ENCODE measurements at regions not wholly inside any gene's neighbourhood (a gene's known extent, or its start where the extent isn't known, plus 50 kb on each side); places are given as distances from the start of the nearest gene placed in this dataset.

DNA sequence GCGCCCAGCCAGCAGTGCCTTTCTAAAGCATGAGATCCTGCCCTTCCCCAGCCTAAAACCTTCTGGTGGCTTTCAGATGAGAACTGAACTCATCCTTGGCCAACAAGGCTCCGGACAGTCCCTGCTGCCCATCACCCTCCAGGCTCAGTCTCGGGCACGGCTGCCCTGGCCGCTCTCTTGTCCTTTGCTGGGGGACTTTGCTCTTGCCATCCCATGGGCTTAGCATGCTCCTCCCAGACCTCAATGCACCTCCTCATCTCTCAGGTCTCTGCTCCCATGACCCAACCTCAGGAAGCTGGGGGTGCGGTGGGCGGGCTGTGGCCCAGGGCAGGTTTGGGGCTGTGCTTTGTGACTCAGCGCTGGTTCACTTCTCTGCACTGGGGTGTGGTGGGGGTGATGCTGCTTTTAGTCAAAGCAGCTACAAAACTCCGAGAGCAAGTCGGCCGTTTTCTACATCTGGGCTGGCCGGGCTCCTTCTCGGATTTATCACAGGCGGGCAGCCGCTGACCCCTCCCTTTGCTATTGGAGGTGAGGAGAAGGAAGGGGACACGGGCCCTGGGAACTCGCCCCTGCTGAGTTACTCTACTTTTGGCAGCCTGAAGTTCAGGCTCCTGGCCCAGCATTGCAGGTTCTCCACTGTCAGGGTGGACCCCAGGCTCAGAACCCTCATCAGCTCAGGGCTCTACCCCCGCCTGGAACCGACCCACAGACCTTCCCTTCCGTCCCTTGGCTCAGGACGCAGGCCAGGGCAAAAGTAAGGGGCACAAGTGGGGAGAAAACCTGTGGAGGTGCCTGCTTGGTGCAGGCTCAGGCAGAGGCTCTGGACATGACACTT, 90.6 kb upstream of the TAF1B start:
- ATAC-seq = peak; percentile 93
- POLR2A ChIA-PET = interaction anchor here (1.0 to 1.4 kb wide), 6 partner anchors 18 to 197 kb away, joined by 3 to 5 read pairs (median 4); partner anchors contain the start of genes ADAM17 and YWHAQ
- CTCF ChIA-PET = interaction anchor here (3.2 kb wide), 1 partner anchor 17 kb away, joined by 17 read pairs; no protein-coding TSS in a partner anchor
- Mint-ChIP-seq H3K4me3 (peak overlapping the region; percentile 70), H3K27ac (peak overlapping the region; percentile 91), H3K36me3 (ENCODE audit: low read depth) (no peaks in the 10 kb centered on the region), H3K4me1 (ENCODE audit: low read depth) (peaks cover 61% of the 10 kb centered on the region), H3K27me3 (ENCODE audit: low read depth) (peaks cover 39% of the 10 kb centered on the region), H3K9me3 (ENCODE audit: insufficient read depth) (no peaks in the 10 kb centered on the region)
- DNase-seq = peak; percentile 87

DNA sequence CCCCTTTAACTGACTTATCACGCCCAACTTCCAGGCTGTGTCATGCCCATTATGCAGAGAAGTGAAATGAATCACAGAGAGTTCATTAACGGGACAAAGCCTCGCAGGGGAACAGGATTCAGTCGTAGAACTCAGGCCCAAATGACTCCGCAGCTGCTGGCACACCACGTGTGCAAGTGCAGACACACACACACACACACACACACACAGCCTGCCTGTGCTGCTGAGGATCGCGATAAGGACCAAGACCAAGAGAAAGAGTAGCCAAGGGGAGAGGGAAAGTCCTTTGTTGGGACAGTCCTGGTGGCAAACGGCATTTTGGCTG, 90.0 kb upstream of the TAF1B start:
- Mint-ChIP-seq H3K27ac (peak overlapping the region; percentile 91), H3K9me3 (ENCODE audit: insufficient read depth) (no peaks in the 10 kb centered on the region), H3K36me3 (ENCODE audit: low read depth) (no peaks in the 10 kb centered on the region), H3K27me3 (ENCODE audit: low read depth) (peaks cover 44% of the 10 kb centered on the region), H3K4me3 (peak overlapping the region; percentile 70), H3K4me1 (ENCODE audit: low read depth) (peaks cover 61% of the 10 kb centered on the region)
- ChIA-PET POLR2A (interaction anchor here (1.0 to 1.4 kb wide), 6 partner anchors 17 to 198 kb away, joined by 3 to 5 read pairs (median 4); partner anchors contain the start of genes ADAM17 and YWHAQ), CTCF (interaction anchor here (3.2 kb wide), 1 partner anchor 17 kb away, joined by 17 read pairs; no protein-coding TSS in a partner anchor)
- peak; percentile 52 for ATAC-seq
- peak; percentile 49 for DNase-seq

DNA sequence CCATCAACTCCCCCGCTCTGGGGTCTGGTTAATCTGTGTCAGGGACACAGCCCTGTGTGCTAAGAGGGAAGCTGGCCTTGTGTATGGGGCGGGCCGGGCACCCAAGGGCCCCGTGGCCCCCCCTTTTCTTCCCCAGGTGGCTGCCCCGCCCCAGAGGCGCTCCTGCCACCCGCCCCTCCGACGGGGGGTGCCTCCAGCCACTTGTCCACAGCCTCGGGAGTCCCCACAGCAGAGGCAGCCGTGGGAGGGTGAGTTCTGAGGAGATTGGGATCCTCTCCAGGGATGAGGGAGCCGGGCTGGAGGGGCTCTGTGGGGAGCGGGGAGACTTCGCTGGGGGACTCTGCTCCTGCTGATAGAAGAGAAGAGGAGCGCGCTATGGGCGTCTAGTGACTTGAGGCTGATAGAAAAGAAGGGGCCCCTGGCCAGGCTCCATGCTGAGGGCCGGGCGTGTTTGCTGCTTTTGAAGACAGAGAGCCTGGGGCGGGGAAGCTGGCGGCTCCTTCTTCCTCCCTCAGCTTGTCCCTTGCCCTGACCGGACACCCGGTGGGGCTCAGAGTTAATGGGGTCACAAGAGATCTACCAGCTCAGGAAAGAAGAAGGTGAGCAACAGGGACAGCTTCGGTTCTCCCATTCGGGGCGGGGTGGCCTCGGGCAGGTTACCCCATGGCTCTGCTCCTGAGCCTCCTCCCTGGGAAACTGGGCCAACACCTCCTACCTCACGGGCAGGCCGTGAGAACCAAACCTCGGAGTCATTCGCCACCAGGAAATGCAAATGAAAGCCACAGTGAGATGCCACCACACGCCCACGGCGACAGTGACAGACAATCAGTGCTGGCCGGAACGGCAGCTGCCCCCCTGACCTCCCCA, 89.4 kb upstream of the TAF1B start:
- Mint-ChIP-seq H3K36me3 (ENCODE audit: low read depth) (no peaks in the 10 kb centered on the region), H3K4me1 (ENCODE audit: low read depth) (peaks cover 61% of the 10 kb centered on the region), H3K9me3 (ENCODE audit: insufficient read depth) (no peaks in the 10 kb centered on the region), H3K27ac (peak overlapping the region; percentile 91), H3K27me3 (ENCODE audit: low read depth) (peaks cover 51% of the 10 kb centered on the region), H3K4me3 (peak overlapping the region; percentile 46)
- ATAC-seq (peak; percentile 13), DNase-seq (peak; percentile 41)
- POLR2A ChIA-PET = interaction anchor here (1.2 to 1.4 kb wide), 2 partner anchors 45 to 51 kb away, joined by 3 read pairs; no protein-coding TSS in a partner anchor
- CTCF ChIA-PET = interaction anchor here (3.2 kb wide), 1 partner anchor 16 kb away, joined by 17 read pairs; no protein-coding TSS in a partner anchor

DNA sequence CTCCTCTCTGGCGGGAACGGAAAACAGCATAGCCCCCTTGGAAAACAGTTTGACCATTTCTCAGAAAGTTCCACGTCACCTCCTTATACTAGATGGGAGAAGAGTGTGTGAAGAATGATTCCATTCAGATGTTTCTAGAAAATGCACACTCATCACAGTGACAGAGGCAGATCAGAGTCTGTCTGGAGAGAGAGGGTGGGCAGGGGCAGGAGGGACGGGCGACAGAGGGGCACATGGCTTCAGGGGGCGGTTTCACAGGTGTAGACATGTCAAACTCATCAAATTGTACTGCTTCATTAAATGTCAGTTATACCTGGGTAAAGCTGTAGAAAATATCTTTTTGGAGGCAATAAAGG, 88.8 kb upstream of the TAF1B start:
- Mint-ChIP-seq H3K36me3 (ENCODE audit: low read depth) (no peaks in the 10 kb centered on the region), H3K9me3 (ENCODE audit: insufficient read depth) (no peaks in the 10 kb centered on the region), H3K27me3 (ENCODE audit: low read depth) (peaks cover 49% of the 10 kb centered on the region), H3K27ac (no peak overlapping the region), H3K4me1 (ENCODE audit: low read depth) (peaks cover 61% of the 10 kb centered on the region), H3K4me3 (no peak overlapping the region)
- CTCF ChIA-PET = interaction anchor here (0.8 to 3.2 kb wide), 2 partner anchors 16 to 19 kb away, joined by 3 to 17 read pairs; no protein-coding TSS in a partner anchor
- ATAC-seq (no peak), DNase-seq (no peak)
- POLR2A ChIA-PET = no interaction called here

DNA sequence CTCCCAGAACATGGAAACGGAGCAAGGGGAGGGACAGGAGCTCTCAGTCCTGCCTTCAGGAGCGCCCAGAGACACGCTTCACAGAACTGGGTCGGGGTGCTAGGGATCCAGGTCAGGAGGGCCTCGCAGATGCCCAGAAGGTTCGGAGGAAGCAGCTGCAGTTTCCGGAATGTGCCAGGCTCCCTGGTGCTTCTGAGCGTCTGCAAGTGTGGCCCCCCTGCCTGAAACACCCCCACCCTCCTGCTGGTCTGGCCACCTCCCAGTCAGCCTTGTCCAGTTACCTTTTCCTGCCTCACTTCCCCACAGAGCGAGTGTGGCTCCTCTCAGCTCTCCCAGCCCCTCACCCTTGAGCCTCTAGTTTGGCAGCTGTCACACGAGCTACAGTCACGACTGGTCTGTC, 88.3 kb upstream of the TAF1B start:
- Mint-ChIP-seq H3K9me3 (ENCODE audit: insufficient read depth) (no peaks in the 10 kb centered on the region), H3K4me3 (no peak overlapping the region), H3K36me3 (ENCODE audit: low read depth) (no peaks in the 10 kb centered on the region), H3K4me1 (ENCODE audit: low read depth) (peaks cover 64% of the 10 kb centered on the region), H3K27me3 (ENCODE audit: low read depth) (peaks cover 50% of the 10 kb centered on the region), H3K27ac (peak overlapping the region; percentile 10)
- DNase-seq (no peak), ATAC-seq (no peak)
- POLR2A ChIA-PET = no interaction called here
- CTCF ChIA-PET = interaction anchor here (0.8 to 3.2 kb wide), 2 partner anchors 15 to 19 kb away, joined by 3 to 17 read pairs; no protein-coding TSS in a partner anchor

DNA sequence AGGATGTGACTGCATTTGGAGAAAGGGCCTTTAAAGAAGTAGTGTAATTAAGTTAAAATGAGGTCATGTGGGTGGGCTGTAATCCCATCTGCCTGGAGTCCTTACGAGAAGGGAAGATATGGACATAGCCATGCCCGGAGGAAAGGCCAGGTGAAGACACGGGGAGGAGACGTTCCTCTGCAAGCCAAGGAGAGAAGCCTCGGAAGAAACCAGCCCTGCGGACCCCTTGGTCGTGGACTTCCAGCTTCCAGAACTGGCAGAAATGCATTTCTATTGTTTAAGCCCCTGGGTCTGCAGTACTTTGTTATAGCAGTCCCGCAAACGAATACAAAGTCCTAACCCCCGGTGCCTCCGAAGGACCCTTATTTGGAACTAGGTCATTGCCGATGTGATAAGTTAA, 87.6 kb upstream of the TAF1B start:
- H3K4me1 Mint-ChIP-seq (ENCODE audit: low read depth) = peaks cover 64% of the 10 kb centered on the region
- DNase-seq (no peak), ATAC-seq (no peak)
- H3K27ac Mint-ChIP-seq = no peak overlapping the region
- CTCF ChIA-PET = interaction anchor here (6.8 kb wide), 1 partner anchor 14 kb away, joined by 44 read pairs; no protein-coding TSS in a partner anchor
- POLR2A ChIA-PET = interaction anchor here (1.1 kb wide), 1 partner anchor 200 kb away, joined by 8 read pairs; the partner anchor contains the start of gene ADAM17
- H3K27me3 Mint-ChIP-seq (ENCODE audit: low read depth) = peaks cover 53% of the 10 kb centered on the region
- no peaks in the 10 kb centered on the region for H3K9me3 Mint-ChIP-seq (ENCODE audit: insufficient read depth)
- H3K36me3 Mint-ChIP-seq (ENCODE audit: low read depth) = no peaks in the 10 kb centered on the region
- H3K4me3 Mint-ChIP-seq = no peak overlapping the region

DNA sequence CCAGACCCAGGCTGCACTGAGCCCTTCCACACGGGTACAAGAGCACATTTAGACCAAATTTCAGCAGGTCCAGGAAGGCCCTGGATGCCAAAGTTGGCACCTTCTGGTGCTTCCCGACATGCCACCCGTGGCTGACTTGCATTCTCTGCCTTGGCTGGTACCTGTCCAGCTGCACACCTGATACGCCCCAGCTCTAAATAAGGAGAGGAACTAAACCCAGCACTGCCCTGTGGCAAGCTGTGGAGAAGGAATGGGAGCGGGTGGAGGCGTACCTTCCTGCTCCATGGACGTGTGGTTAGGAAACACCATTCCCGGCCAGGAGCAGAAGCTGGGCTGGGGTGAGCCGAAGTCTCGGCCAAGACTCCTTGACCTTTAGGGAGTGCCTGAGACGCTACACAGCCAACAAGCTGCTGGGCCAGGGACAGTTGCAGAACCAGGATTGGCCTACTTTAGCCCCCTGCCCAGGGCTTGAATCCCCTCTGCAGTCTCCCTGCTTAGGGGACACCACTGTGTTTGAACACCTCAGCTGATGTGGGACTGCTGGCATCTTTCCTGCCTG, 86.5 kb upstream of the TAF1B start:
- no peak for DNase-seq
- ChIA-PET POLR2A (interaction anchor here (1.1 kb wide), 1 partner anchor 201 kb away, joined by 8 read pairs; the partner anchor contains the start of gene ADAM17), CTCF (interaction anchor here (0.6 to 6.8 kb wide), 2 partner anchors 13 to 170 kb away, joined by 3 to 44 read pairs; no protein-coding TSS in a partner anchor)
- Mint-ChIP-seq H3K27me3 (ENCODE audit: low read depth) (peaks cover 48% of the 10 kb centered on the region), H3K27ac (no peak overlapping the region), H3K4me3 (no peak overlapping the region), H3K9me3 (ENCODE audit: insufficient read depth) (no peaks in the 10 kb centered on the region), H3K4me1 (ENCODE audit: low read depth) (peaks cover 59% of the 10 kb centered on the region), H3K36me3 (ENCODE audit: low read depth) (no peaks in the 10 kb centered on the region)
- no peak for ATAC-seq

DNA sequence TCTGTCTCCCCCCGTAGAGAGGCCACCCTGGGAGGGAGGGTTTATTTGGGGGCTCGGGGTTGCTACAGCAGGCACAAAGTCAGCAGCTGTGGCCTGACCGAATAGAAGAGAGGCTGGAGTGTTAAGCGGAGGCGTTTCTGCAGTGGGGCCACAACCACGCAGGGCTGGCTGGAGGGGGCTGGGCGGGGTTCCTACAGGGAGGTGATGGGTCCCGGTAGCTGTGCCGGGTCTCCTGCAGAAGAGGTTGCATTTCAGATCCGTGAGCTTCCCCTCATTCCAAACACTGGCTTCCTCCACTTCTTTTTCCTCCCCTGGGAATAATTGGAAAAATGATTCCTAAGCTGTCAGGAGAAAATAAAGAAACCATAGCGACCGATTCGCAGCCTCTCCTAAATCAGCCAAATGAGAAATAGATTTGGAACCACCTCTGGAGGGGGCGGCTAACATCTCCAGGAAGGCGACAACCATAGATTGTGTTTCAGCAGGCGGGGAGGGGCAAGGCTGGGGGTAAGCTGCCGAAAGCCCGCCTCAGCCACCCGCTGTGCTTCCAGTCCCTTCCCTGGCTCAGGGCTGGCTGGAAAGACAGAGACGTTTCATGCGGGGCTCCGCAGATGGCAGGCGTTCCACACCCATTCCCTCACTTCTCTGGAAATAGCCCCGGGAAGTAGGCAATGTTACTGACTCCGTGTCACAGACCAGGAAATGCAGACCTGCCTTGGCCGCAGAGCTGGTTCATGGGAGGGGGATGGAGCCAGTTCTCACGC, 85.6 kb upstream of the TAF1B start:
- ATAC-seq (no peak), DNase-seq (no peak)
- Mint-ChIP-seq H3K4me3 (no peak overlapping the region), H3K27ac (no peak overlapping the region), H3K27me3 (ENCODE audit: low read depth) (peaks cover 47% of the 10 kb centered on the region), H3K9me3 (ENCODE audit: insufficient read depth) (no peaks in the 10 kb centered on the region), H3K4me1 (ENCODE audit: low read depth) (peaks cover 50% of the 10 kb centered on the region), H3K36me3 (ENCODE audit: low read depth) (no peaks in the 10 kb centered on the region)
- ChIA-PET CTCF (interaction anchor here (6.8 kb wide), 1 partner anchor 12 kb away, joined by 44 read pairs; no protein-coding TSS in a partner anchor), POLR2A (no interaction called here)

DNA sequence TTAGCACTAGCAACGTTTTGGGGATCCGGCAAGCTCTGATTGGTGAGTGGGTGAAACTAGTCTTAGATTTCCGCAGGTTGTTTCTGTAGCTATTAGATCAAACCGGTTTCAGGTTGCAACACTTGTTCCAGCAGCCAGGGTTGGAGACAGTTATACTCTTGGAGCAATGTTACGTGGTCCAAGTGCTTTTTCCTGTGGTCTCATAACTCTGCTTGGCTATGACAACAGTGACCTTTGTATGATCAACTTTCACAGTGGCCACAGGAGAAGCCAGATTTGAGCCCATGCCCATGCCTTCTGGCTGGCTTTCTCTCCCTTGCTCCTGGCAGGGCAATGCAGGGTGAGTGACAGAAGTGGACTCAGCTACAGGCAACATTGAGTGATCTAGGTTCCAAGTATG, 84.5 kb upstream of the TAF1B start:
- ChIA-PET CTCF (interaction anchor here (0.6 to 6.8 kb wide), 4 partner anchors 11 to 41 kb away, joined by 3 to 44 read pairs (median 4); no protein-coding TSS in a partner anchor), POLR2A (no interaction called here)
- Mint-ChIP-seq H3K27me3 (ENCODE audit: low read depth) (peaks cover 45% of the 10 kb centered on the region), H3K4me1 (ENCODE audit: low read depth) (peaks cover 43% of the 10 kb centered on the region), H3K9me3 (ENCODE audit: insufficient read depth) (no peaks in the 10 kb centered on the region), H3K27ac (no peak overlapping the region), H3K4me3 (no peak overlapping the region), H3K36me3 (ENCODE audit: low read depth) (no peaks in the 10 kb centered on the region)
- ATAC-seq (no peak), DNase-seq (no peak)

DNA sequence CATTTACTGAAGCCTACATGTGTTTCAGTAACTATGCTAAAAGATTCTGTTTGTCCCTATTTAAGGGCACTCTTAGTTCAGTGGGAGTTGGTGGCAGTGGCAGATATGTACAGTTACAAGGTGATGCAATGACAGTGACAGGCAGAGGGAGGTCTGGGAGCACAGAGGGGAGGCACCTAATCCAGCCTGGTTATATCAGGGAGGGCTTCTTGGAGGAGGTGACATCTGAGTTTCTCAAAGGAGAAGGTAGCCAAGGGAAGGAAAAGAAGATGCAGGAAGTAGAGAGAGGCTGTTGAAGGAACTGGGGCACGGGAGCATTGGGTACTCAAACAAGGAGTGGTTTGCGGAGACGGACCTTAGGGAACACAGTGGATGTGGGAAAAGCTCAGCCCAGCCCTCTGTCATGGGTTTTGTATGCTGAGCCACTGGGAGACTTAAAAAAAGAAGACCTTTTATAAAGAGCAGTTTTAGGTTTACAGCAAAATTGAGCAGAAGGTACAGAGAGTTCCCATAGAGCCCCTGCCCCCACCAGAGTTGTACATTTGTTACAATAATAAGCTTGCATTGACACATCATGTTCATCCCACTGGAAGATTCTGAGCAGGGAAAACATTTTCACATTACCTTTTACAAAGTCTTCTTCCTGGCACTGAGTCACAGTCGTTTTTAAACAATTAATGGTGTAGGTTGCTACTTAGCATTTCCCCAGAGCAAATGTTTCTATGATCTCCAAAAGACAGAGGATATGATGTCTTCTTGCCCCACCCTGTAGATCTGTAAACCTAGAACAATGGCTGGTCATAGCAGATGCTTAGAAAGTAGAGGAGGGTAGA, 83.0 kb upstream of the TAF1B start:
- ChIA-PET POLR2A (no interaction called here), CTCF (interaction anchor here (1.3 to 6.8 kb wide), 4 partner anchors 9 to 57 kb away, joined by 3 to 44 read pairs (median 5); no protein-coding TSS in a partner anchor)
- ATAC-seq (no peak), DNase-seq (no peak)
- peaks cover 34% of the 10 kb centered on the region for H3K27me3 Mint-ChIP-seq (ENCODE audit: low read depth)
- no peaks in the 10 kb centered on the region for H3K9me3 Mint-ChIP-seq (ENCODE audit: insufficient read depth)
- no peak overlapping the region for H3K4me3 Mint-ChIP-seq
- H3K4me1 Mint-ChIP-seq (ENCODE audit: low read depth) = peaks cover 42% of the 10 kb centered on the region
- H3K36me3 Mint-ChIP-seq (ENCODE audit: low read depth) = no peaks in the 10 kb centered on the region
- H3K27ac Mint-ChIP-seq = peak overlapping the region; percentile 62
